Stimulated activated naive CD8-positive, alpha-beta T cell treated with anti-CD3 and anti-CD28 coated beads, Interleukin-15, Interleukin-2, amounts not matched to agents 100 ng/mL and 50 ng/mL, for 24 hours (primary cell): ENCODE measurements at regions not wholly inside any gene's neighbourhood (a gene's known extent, or its start where the extent isn't known, plus 50 kb on each side); places are given as distances from the start of the nearest gene placed in this dataset.
A peak's percentile ranks its signal among the peaks of the same experiment; 100 is the strongest.
"Not testable (repeated sequence)": the region's sequence is repeated elsewhere in the genome, so short reads cannot be mapped to it uniquely, and the experiment has no call there.

Source experiments
- H3K27ac Mint-ChIP-seq: one replicate; pipeline ENCODE4 v1.8.0; 2021; ENCODE audit warnings: mild to moderate bottlenecking, mixed read lengths
- H3K27me3 Mint-ChIP-seq: one replicate; pipeline ENCODE4 v1.8.0; 2021; ENCODE audit warnings: mixed read lengths
- H3K36me3 Mint-ChIP-seq: one replicate; pipeline ENCODE4 v1.8.0; 2021; ENCODE audit warnings: low read depth, mixed read lengths
- H3K4me1 Mint-ChIP-seq: one replicate; pipeline ENCODE4 v1.8.0; 2021; ENCODE audit warnings: low read depth, mixed read lengths
- H3K4me3 Mint-ChIP-seq: one replicate; pipeline ENCODE4 v1.8.0; 2021; ENCODE audit warnings: mild to moderate bottlenecking, mixed read lengths
- H3K9me3 Mint-ChIP-seq: one replicate; pipeline ENCODE4 v1.8.0; 2021; ENCODE audit warnings: mixed read lengths

DNA sequence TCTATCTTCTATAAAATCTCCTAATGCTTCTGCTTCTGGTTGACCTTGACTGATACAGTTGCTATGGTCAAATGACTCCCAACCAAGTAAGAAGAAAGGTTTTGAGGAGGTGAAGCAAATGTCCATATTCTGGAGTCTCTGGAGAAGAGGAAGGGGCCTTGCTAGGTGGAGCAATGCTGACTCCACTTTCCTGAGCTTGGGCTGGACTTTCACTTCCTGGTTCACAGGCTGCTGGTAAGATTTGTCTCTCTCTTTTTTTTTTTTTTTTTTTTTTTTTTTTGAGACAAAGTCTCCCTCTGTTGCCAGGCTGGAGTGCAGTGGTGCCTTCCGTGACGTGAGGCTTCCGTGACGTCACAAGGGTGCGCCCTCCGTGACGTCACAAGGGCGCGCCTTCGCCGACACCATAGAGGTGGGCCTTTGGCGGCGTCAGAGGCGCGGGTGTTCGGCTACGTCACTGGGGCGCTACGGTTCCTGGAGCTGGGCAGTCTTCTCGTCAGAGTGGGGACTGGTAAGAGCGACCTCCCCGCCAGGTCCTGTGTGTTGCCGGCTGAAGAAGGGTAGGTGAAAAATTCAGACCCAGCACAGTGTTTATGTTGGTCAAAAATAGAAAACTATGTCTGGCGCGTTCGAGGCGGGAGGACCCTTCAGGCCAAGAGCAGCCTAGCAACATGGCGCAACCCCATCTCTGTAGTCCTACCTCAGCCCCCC, 93.7 kb upstream of the METTL14 start:
- H3K36me3 Mint-ChIP-seq, H3K27me3 Mint-ChIP-seq, H3K9me3 Mint-ChIP-seq: not testable (repeated sequence)
- Mint-ChIP-seq H3K4me1 (peaks cover 15% of the 10 kb centered on the region), H3K27ac (peak overlapping the region; percentile 97), H3K4me3 (peak overlapping the region; percentile 95)

DNA sequence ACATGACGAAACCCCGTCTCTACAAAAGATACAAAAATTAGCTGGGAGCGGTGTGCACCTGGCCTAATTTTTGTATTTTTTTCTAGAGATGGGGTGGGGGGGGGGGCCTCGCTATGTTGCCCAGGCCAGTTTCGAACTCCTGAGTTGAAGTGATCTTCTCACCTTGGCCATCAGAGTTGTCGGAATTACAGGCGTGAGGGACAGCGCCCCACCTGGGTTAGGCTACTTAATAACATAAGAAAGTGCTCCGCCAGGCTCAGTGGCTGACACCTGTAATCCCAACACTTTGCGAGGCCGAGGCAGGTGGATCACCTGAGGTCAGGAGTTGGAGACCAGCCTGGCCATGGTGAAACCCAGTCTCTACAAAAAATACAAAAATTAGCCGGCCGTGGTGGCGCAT, 92.9 kb upstream of the METTL14 start:
- peak overlapping the region; percentile 95 for H3K4me3 Mint-ChIP-seq
- H3K27ac Mint-ChIP-seq, H3K27me3 Mint-ChIP-seq: not testable (repeated sequence)

DNA sequence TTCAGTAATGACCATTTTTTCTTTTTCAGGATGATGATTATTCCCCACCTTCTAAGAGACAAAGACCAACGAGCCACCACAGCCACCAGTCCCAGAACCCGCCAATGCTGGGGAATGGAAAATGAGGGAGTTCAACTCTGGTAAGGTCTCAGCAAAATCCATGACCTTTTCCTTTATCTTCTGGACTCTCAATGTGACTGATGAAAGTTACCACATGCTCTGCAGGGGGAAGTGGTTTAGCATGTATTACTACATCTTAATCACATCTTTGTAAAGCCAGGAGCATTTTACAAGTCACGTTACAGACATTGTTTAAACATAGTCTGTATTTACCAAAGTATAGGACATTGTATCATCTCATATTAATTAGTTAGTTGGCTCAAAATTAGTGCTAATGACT, 89.3 kb upstream of the METTL14 start:
- not testable (repeated sequence) for H3K4me1 Mint-ChIP-seq, H3K36me3 Mint-ChIP-seq, H3K9me3 Mint-ChIP-seq, H3K27ac Mint-ChIP-seq, H3K4me3 Mint-ChIP-seq, H3K27me3 Mint-ChIP-seq

More for the DNA sequence above, 92.9 kb upstream of the METTL14 start:
- H3K9me3 Mint-ChIP-seq, H3K36me3 Mint-ChIP-seq: not testable (repeated sequence)
- H3K4me1 Mint-ChIP-seq = peaks cover 15% of the 10 kb centered on the region

DNA sequence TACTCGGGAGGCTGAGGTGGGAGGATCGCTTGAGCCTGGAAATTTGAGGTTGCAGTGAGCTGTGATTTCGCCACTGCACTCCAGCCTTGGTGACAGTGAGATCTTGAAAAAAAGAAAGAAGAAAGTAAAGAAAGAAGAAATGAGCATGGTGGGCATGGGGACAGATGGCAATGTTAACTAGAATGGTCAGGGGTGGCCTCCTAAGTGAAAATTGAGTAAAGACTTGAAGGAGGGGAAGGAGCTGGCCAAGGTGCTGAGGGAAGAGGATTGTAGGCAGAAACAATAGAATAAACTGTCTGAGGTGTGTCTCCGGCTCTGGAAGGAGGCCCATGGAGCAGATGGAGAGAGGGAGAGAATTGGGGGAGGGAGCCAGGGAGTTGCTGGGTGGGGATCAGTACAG, 60.1 kb upstream of the METTL14 start:
- H3K4me3 Mint-ChIP-seq, H3K27ac Mint-ChIP-seq, H3K4me1 Mint-ChIP-seq, H3K36me3 Mint-ChIP-seq, H3K27me3 Mint-ChIP-seq, H3K9me3 Mint-ChIP-seq: not testable (repeated sequence)

DNA sequence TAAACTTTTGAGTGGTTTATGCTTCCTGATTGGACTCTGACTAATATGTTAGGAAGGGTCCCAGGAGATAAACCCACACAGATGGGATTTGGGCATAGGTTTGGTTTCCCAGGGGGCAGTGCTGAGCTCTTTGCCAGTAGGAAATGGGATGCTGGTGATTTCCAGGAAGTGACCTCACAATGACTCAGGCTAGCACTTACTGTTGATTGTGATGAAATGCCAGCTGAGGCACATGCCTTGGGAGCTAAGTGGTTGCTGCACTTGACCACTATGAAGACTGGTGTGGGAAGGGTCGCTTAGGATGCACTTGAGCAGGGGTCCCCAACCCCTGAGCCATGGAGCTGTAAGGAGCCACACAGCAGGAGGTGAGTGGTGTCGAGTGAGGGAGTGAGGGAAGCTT, 55.5 kb upstream of the METTL14 start:
- H3K4me1 Mint-ChIP-seq, H3K27me3 Mint-ChIP-seq, H3K9me3 Mint-ChIP-seq, H3K4me3 Mint-ChIP-seq: not testable (repeated sequence)
- Mint-ChIP-seq H3K27ac (peak overlapping the region; percentile 76), H3K36me3 (peaks cover 19% of the 10 kb centered on the region)

DNA sequence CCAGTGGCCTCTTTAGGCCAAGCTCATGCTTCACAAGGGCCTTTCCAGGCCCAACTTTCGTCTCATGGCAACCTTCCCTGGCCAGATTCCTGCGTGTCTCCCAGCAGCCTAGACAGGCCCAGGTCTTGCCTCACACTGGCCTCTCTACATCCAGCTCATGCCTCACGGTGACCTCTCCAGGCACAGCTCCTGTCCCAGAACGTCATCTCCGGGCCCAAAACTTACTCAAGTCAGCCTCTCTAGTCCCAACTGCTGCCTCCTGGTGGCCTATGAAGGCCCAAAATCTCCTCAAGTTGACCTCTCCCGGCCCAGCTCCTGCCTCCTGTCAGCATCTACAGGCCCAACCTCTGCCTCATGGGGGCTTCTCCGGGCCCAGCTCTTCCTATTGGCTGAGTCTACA, 54.3 kb upstream of the METTL14 start:
- H3K9me3 Mint-ChIP-seq, H3K4me1 Mint-ChIP-seq, H3K4me3 Mint-ChIP-seq, H3K27ac Mint-ChIP-seq, H3K27me3 Mint-ChIP-seq: not testable (repeated sequence)
- peaks cover 19% of the 10 kb centered on the region for H3K36me3 Mint-ChIP-seq

DNA sequence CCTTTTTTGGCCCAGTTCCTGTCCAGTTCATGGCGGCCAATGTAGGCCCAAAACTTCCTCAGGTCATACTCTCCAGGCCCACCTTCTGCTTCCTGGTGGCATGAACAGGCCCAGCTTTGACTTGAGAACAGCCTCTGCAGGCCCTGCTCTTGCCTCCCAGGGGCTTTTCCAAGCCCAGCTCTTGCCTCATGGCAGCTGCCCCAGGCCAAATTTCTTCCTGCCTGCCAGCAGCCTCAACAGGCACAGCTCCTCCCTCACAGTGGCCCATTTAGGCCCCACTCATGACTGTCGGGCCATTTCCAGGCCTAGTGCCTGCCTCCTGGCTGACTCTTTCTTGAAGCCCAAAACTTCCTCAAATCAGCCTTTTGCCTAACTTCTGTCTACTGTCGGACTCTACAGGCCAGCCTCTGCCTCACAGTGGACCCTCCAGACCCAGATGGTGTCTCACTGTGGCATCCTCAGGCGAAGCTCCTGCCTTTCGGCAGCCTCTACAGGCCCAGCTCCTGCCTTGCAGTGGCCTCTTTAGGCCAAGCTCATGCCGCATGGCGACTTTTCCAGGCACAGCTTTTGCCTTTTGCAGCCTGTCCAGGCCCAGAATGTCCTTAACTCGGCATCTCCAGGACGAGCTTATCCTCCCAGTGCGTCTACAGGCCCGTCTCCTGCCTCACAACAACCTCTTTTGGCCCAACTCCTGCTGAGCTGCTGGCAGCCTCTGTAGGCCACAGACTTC, 53.7 kb upstream of the METTL14 start:
- Mint-ChIP-seq H3K27ac (peak overlapping the region; percentile 55), H3K36me3 (peaks cover 19% of the 10 kb centered on the region)
- H3K4me3 Mint-ChIP-seq, H3K9me3 Mint-ChIP-seq, H3K27me3 Mint-ChIP-seq, H3K4me1 Mint-ChIP-seq: not testable (repeated sequence)

DNA sequence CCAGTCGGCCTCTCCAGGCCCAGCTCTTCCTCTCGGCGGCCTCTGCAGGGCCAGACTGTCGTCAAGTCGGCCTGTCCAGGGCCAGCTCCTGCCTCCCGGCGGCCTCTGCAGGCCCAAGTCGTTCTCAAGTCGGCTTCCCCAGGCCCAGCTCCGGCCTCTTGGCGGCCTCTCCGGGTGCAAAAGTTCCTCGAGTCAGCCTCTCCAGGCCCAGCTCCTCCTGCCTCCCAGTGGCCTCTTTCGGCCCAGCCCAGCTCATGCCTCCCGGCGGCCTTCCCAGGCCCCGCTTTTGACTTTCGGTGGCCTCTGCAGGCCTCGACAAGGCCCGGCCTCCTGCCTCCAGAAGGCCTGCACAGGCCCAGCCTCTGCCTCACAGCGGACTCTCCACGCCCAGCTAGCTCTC, 51.7 kb upstream of the METTL14 start:
- not testable (repeated sequence) for H3K27ac Mint-ChIP-seq, H3K4me3 Mint-ChIP-seq, H3K9me3 Mint-ChIP-seq, H3K4me1 Mint-ChIP-seq, H3K27me3 Mint-ChIP-seq
- peaks cover 19% of the 10 kb centered on the region for H3K36me3 Mint-ChIP-seq

DNA sequence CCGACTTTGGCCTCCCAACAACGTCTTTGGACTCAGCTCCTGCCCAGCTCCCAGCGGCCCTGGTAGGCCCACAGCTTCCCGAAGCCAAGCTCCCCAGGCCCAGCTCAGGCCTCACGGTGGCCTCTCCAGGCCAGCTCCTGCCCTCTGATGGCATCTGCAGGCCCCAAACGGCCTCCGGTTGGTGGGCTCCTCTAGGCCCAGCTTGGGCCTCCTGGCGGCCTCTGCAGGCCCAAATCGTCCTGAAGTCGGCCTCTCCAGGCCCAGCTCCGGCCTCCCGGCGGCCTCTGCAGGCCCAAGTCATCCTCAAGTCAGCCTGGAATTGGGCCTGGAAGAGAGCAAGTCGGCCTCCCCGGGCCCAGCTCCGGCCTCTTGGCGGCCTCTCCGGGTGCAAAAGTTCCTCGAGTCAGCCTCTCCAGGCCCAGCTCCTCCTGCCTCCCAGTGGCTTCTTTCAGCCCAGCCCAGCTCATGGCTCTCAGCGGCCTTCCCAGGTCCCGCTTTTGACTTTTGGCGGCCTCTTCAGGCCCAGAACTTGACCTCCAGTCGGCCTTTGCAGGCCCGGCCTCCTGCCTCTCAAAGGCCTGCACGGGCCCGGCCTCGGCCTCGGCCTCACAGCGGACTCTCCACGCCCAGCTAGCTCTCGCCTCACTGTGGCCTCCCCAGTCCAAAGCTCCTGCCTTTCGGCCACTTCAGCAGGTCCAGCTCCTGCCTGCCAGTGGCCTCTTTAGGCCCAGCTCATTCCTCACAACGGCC, 50.9 kb upstream of the METTL14 start:
- not testable (repeated sequence) for H3K9me3 Mint-ChIP-seq, H3K27ac Mint-ChIP-seq, H3K4me1 Mint-ChIP-seq, H3K4me3 Mint-ChIP-seq, H3K27me3 Mint-ChIP-seq
- H3K36me3 Mint-ChIP-seq = peaks cover 13% of the 10 kb centered on the region
